NT2/D1 (cell line): ENCODE measurements at regions not wholly inside any gene's neighbourhood (a gene's known extent, or its start where the extent isn't known, plus 50 kb on each side); places are given as distances from the start of the nearest gene placed in this dataset.

Source experiments
- DNase-seq: peaks from one replicate; pipeline ENCODE4 v3.0.0-alpha.2; 2011; ENCODE audit warnings: low read depth, low spot score
- H3K27me3 ChIP-seq: 2 replicates; pipeline ENCODE4 v1.6.0; 2011; ENCODE audit warnings: mild to moderate bottlenecking; ENCODE audit not compliant: insufficient read length, insufficient read depth
- H3K36me3 ChIP-seq: 2 replicates; pipeline ENCODE4 v1.6.1; 2011; ENCODE audit warnings: mild to moderate bottlenecking, low read length, mixed read lengths; ENCODE audit not compliant: insufficient read depth, insufficient read length
- H3K4me1 ChIP-seq: 2 replicates; pipeline ENCODE4 v1.5.1; 2011; ENCODE audit not compliant: insufficient read depth, insufficient read length
- H3K4me3 ChIP-seq: 2 replicates; pipeline ENCODE4 v1.5.1; 2011; ENCODE audit warnings: low read depth; ENCODE audit not compliant: insufficient read length
- H3K9ac ChIP-seq: 2 replicates; pipeline ENCODE4 v1.6.0; 2011; ENCODE audit warnings: low read depth; ENCODE audit not compliant: insufficient read length
- H3K9me3 ChIP-seq: 2 replicates; pipeline ENCODE4 v1.5.1; 2011; ENCODE audit warnings: mild to moderate bottlenecking, low read length; ENCODE audit not compliant: insufficient read depth
- SUZ12 ChIP-seq: IDR thresholded peaks from 2 replicates; pipeline ENCODE4 v1.6.1; 2011; ENCODE audit not compliant: insufficient read length, insufficient read depth; ENCODE audit errors: extremely low read depth
- YY1 ChIP-seq: IDR thresholded peaks from 2 replicates; pipeline ENCODE4 v1.6.1; 2011; ENCODE audit not compliant: insufficient read length, insufficient read depth
- ZNF274 ChIP-seq: IDR thresholded peaks from 2 replicates; pipeline ENCODE4 v1.6.1; 2011; ENCODE audit warnings: mild to moderate bottlenecking, low read depth, low read length

- TF ChIP-seq SUZ12 (no peak), ZNF274 (no peak), YY1 (no peak)
- no peak overlapping the region for H3K9ac ChIP-seq
- H3K9me3 ChIP-seq, result no peaks in the 10 kb centered on the region
- DNase-seq, result no peak
- H3K36me3 ChIP-seq, result no peaks in the 10 kb centered on the region
- no peaks in the 10 kb centered on the region for H3K27me3 ChIP-seq
- no peak overlapping the region for H3K4me3 ChIP-seq
- no peaks in the 10 kb centered on the region for H3K4me1 ChIP-seq
Measured at GRCh38 chr4:137967480-137968190, 274.5 kb downstream of the SLC7A11 start.

- TF ChIP-seq SUZ12, result no peak
- TF ChIP-seq YY1, result no peak
- TF ChIP-seq ZNF274, result no peak
- no peaks in the 10 kb centered on the region for H3K9me3 ChIP-seq
- no peak overlapping the region for H3K9ac ChIP-seq
- H3K4me3 ChIP-seq, result no peak overlapping the region
- no peak for DNase-seq
- H3K36me3 ChIP-seq, result no peaks in the 10 kb centered on the region
- no peaks in the 10 kb centered on the region for H3K4me1 ChIP-seq
- H3K27me3 ChIP-seq, result no peaks in the 10 kb centered on the region
Measured at GRCh38 chr4:137966504-137966903, 275.6 kb downstream of the SLC7A11 start.

- TF ChIP-seq YY1, result no peak
- TF ChIP-seq ZNF274, result no peak
- no peak for TF ChIP-seq SUZ12
- H3K27me3 ChIP-seq, result no peaks in the 10 kb centered on the region
- no peak overlapping the region for H3K9ac ChIP-seq
- H3K4me3 ChIP-seq, result no peak overlapping the region
- no peaks in the 10 kb centered on the region for H3K4me1 ChIP-seq
- H3K36me3 ChIP-seq, result no peaks in the 10 kb centered on the region
- no peaks in the 10 kb centered on the region for H3K9me3 ChIP-seq
- DNase-seq, result no peak
Measured at GRCh38 chr4:137961051-137961438, 281.1 kb downstream of the SLC7A11 start.

GRCh38 chr4:137960371-137961050 lies 281.6 kb downstream of the SLC7A11 start:
- DNase-seq, result no peak
- no peak overlapping the region for H3K9ac ChIP-seq
- no peaks in the 10 kb centered on the region for H3K4me1 ChIP-seq
- H3K27me3 ChIP-seq, result no peaks in the 10 kb centered on the region
- no peak overlapping the region for H3K4me3 ChIP-seq
- no peaks in the 10 kb centered on the region for H3K36me3 ChIP-seq
- no peak for TF ChIP-seq SUZ12
- TF ChIP-seq ZNF274, result no peak
- TF ChIP-seq YY1, result no peak
- H3K9me3 ChIP-seq, result no peaks in the 10 kb centered on the region

GRCh38 chr4:137957806-137958205 lies 284.3 kb downstream of the SLC7A11 start:
- no peak for TF ChIP-seq SUZ12
- TF ChIP-seq ZNF274, result no peak
- TF ChIP-seq YY1, result no peak
- DNase-seq, result no peak
- Histone ChIP-seq H3K36me3 (no peaks in the 10 kb centered on the region), H3K4me1 (no peaks in the 10 kb centered on the region), H3K9ac (no peak overlapping the region), H3K9me3 (no peaks in the 10 kb centered on the region), H3K27me3 (no peaks in the 10 kb centered on the region), H3K4me3 (no peak overlapping the region)

- TF ChIP-seq YY1 (no peak), ZNF274 (no peak), SUZ12 (no peak)
- H3K4me3 ChIP-seq, result no peak overlapping the region
- no peaks in the 10 kb centered on the region for H3K27me3 ChIP-seq
- no peaks in the 10 kb centered on the region for H3K4me1 ChIP-seq
- DNase-seq, result no peak
- no peaks in the 10 kb centered on the region for H3K9me3 ChIP-seq
- no peak overlapping the region for H3K9ac ChIP-seq
- H3K36me3 ChIP-seq, result no peaks in the 10 kb centered on the region
Measured at GRCh38 chr4:137956256-137956655, 285.9 kb downstream of the SLC7A11 start.

- Histone ChIP-seq H3K4me1 (no peaks in the 10 kb centered on the region), H3K36me3 (no peaks in the 10 kb centered on the region), H3K9ac (no peak overlapping the region), H3K4me3 (no peak overlapping the region), H3K27me3 (no peaks in the 10 kb centered on the region), H3K9me3 (no peaks in the 10 kb centered on the region)
- no peak for TF ChIP-seq ZNF274
- TF ChIP-seq SUZ12, result no peak
- no peak for TF ChIP-seq YY1
- no peak for DNase-seq
Measured at GRCh38 chr4:137955595-137955994, 286.6 kb downstream of the SLC7A11 start.
